Liver (tissue), 8 donors: ENCODE measurements at regions not wholly inside any gene's neighbourhood (a gene's known extent, or its start where the extent isn't known, plus 50 kb on each side); places are given as distances from the start of the nearest gene placed in this dataset.

Experiments
- DNase-seq: peaks from one replicate; pipeline ENCODE4 v3.0.0-alpha.2; 2017; ENCODE audit warnings: low spot score
- H3K27ac ChIP-seq, 2 donors: one replicate each; pipeline ENCODE4 v1.7.0; 2013; ENCODE audit warnings: inconsistent platforms in 2 of 2, low read length in 2 of 2, control low read depth in 1 of 2, low read depth in 1 of 2, mild to moderate bottlenecking in 1 of 2
- H3K27me3 ChIP-seq, 4 donors: one replicate each; pipeline versions ENCODE4 v1.6.1 to v1.7.0; 2013; ENCODE audit warnings: low read length in 3 of 4, inconsistent platforms in 1 of 4, mild to moderate bottlenecking in 1 of 4, moderate library complexity in 1 of 4; ENCODE audit not compliant: control insufficient read depth in 4 of 4, insufficient read depth in 4 of 4
- H3K36me3 ChIP-seq, 4 donors: one replicate each; pipeline versions ENCODE4 v1.6.1 to v1.7.0; 2013; ENCODE audit warnings: low read length in 3 of 4, mild to moderate bottlenecking in 3 of 4, low read depth in 1 of 4, moderate library complexity in 1 of 4; ENCODE audit not compliant: control insufficient read depth in 4 of 4, insufficient read depth in 3 of 4
- H3K4me1 ChIP-seq, 4 donors: one replicate each; pipeline versions ENCODE4 v1.6.1 to v1.7.0; 2013; ENCODE audit warnings: low read length in 3 of 4, mild to moderate bottlenecking in 3 of 4, moderate library complexity in 1 of 4; ENCODE audit not compliant: control insufficient read depth in 4 of 4, insufficient read depth in 4 of 4
- H3K4me3 ChIP-seq, 3 donors: one replicate each; pipeline versions ENCODE4 v1.6.1 to v1.7.0; 2013; ENCODE audit warnings: low read length in 3 of 3, control low read depth in 1 of 3, low read depth in 1 of 3, mild to moderate bottlenecking in 1 of 3
- H3K9ac ChIP-seq, 2 donors: one replicate each; pipeline ENCODE4 v1.7.0; 2013; ENCODE audit warnings: low read length in 2 of 2, mild to moderate bottlenecking in 2 of 2, moderate library complexity in 2 of 2, control low read depth in 1 of 2, low read depth in 1 of 2
- H3K9me3 ChIP-seq, 4 donors: one replicate each; pipeline versions ENCODE4 v1.6.1 to v1.7.0; 2013; ENCODE audit warnings: low read length in 3 of 4; ENCODE audit not compliant: control insufficient read depth in 4 of 4
- ATF3 ChIP-seq: IDR thresholded peaks from 2 replicates; pipeline ENCODE4 v1.6.1; 2016; ENCODE audit warnings: antibody characterized with exemption
- CTCF ChIP-seq: fragments of 150-350 bp; IDR thresholded peaks from 2 replicates; pipeline ENCODE4 v1.5.1; 2017; ENCODE audit warnings: improper control_type of control experiment, low read depth, low read length; ENCODE audit not compliant: missing input control
- FOXA1 ChIP-seq: IDR thresholded peaks from 2 replicates; pipeline ENCODE4 v1.6.1; 2016; ENCODE audit warnings: antibody characterized with exemption
- GABPA ChIP-seq, 2 donors: IDR thresholded peaks in 1 of 2; conservative IDR thresholded peaks in 1 of 2; 2 replicates each; pipeline ENCODE4 v1.6.1; 2016; ENCODE audit warnings: antibody characterized with exemption in 2 of 2, mild to moderate bottlenecking in 1 of 2, moderate library complexity in 1 of 2
- HNF4A ChIP-seq, 2 donors: conservative IDR thresholded peaks; 2 replicates each; pipeline ENCODE4 v1.6.1; 2016; ENCODE audit warnings: antibody characterized with exemption in 2 of 2, mild to moderate bottlenecking in 2 of 2
- HNF4G ChIP-seq: IDR thresholded peaks from 2 replicates; pipeline ENCODE4 v1.6.1; 2016; ENCODE audit warnings: antibody characterized with exemption
- JUND ChIP-seq, 2 donors: IDR thresholded peaks; 2 replicates each; pipeline ENCODE4 v1.6.1; 2016; ENCODE audit warnings: antibody characterized with exemption in 2 of 2
- NR2F2 ChIP-seq: IDR thresholded peaks from 2 replicates; pipeline ENCODE4 v1.6.1; 2016; ENCODE audit warnings: antibody characterized with exemption
- RAD21 ChIP-seq, 2 donors: IDR thresholded peaks; 2 replicates each; pipeline ENCODE4 v1.6.1; 2016; ENCODE audit warnings: antibody characterized with exemption in 2 of 2, mild to moderate bottlenecking in 2 of 2
- REST ChIP-seq: IDR thresholded peaks from 2 replicates; pipeline ENCODE4 v1.6.1; 2016; ENCODE audit warnings: antibody characterized with exemption, mild to moderate bottlenecking
- RXRA ChIP-seq, 2 donors: IDR thresholded peaks; 2 replicates each; pipeline ENCODE4 v1.6.1; 2017 to 2018; ENCODE audit warnings: antibody characterized with exemption in 2 of 2, mild to moderate bottlenecking in 1 of 2
- SP1 ChIP-seq: IDR thresholded peaks from 2 replicates; pipeline ENCODE4 v1.6.1; 2018; ENCODE audit warnings: antibody characterized with exemption, mild to moderate bottlenecking
- YY1 ChIP-seq: IDR thresholded peaks from 2 replicates; pipeline ENCODE4 v1.6.1; 2016; ENCODE audit warnings: antibody characterized with exemption, mild to moderate bottlenecking
- ZBTB33 ChIP-seq: IDR thresholded peaks from 2 replicates; pipeline ENCODE4 v1.6.1; 2016; ENCODE audit warnings: antibody characterized with exemption
- WGBS: extraction: QIAGEN DNeasy Blood & Tissue Kit; methylation state at CpG from one replicate; pipeline ENCODE4 v1.1.7; 2013; 5-methylcytosine and 5-hydroxymethylcytosine counted together
- donor health status: healthy.
- donor health status: healthy.
- donor health status: healthy.
- donor health status: healthy.
- donor health status: healthy.

- TF ChIP-seq FOXA1: no peak
- no peak for TF ChIP-seq HNF4A (conservative IDR thresholded peaks at IDR 0.05)
- no peak for TF ChIP-seq GABPA (IDR thresholded peaks at IDR 0.05 in 1 of 2, conservative IDR thresholded peaks at IDR 0.05 in 1 of 2)
- TF ChIP-seq HNF4G: no peak
- no peak for TF ChIP-seq REST
- no peak for TF ChIP-seq CTCF
- TF ChIP-seq ATF3: no peak
- TF ChIP-seq NR2F2: no peak
- TF ChIP-seq ZBTB33: no peak
- no peak for TF ChIP-seq YY1
- Histone ChIP-seq H3K4me1 (no peaks in the 10 kb centered on the region), H3K9me3 (peaks cover 0 to 2% (median 0%) of the 10 kb centered on the region in 4 donors), H3K27me3 (no peaks in the 10 kb centered on the region), H3K36me3 (no peaks in the 10 kb centered on the region), H3K27ac (no peak overlapping the region), H3K4me3 (no peak overlapping the region), H3K9ac (no peak overlapping the region)
- no peak for DNase-seq
- WGBS: 51% methylated on average over 1 of the region's 1 CpG
Observed at GRCh38 chr5:130488252-130488651, 584.0 kb downstream of the CHSY3 start.

GRCh38 chr5:130479045-130479804 is 575.0 kb downstream of the CHSY3 start:
- no peaks in the 10 kb centered on the region for H3K4me1 ChIP-seq
- WGBS: 80% methylated on average over 9 of the region's 9 CpGs
- no peak for DNase-seq
- peaks cover 0 to 4% (median 1%) of the 10 kb centered on the region in 4 donors for H3K9me3 ChIP-seq
- no peak overlapping the region for H3K27ac ChIP-seq
- H3K4me3 ChIP-seq: no peak overlapping the region
- H3K9ac ChIP-seq: no peak overlapping the region
- peaks cover 0 to 3% (median 0%) of the 10 kb centered on the region in 4 donors for H3K27me3 ChIP-seq
- no peaks in the 10 kb centered on the region for H3K36me3 ChIP-seq
- TF ChIP-seq YY1 (no peak), GABPA (IDR thresholded peaks at IDR 0.05 in 1 of 2, conservative IDR thresholded peaks at IDR 0.05 in 1 of 2) (no peak), NR2F2 (no peak), HNF4G (no peak), RAD21 (IDR thresholded peaks at IDR 0.05) (no peak), SP1 (no peak), JUND (IDR thresholded peaks at IDR 0.05) (no peak), RXRA (IDR thresholded peaks at IDR 0.05) (no peak), ZBTB33 (no peak)
